ENCODE measurements at regions not wholly inside any gene's neighbourhood (a gene's known extent, or its start where the extent isn't known, plus 50 kb on each side); places are given as distances from the start of the nearest gene placed in this dataset.

GRCh38 chrX:33434256-33435092 lies 223.1 kb upstream of the DMD start:
- peak; percentile 77 for DNase-seq (ENCODE audit: low spot score)
- Histone ChIP-seq H3K9ac (no peak overlapping the region), H3K79me2 (ENCODE audit: low read depth) (no peaks in the 10 kb centered on the region), H3K27ac (no peak overlapping the region), H3K4me1 (no peaks in the 10 kb centered on the region), H3K9me3 (ENCODE audit: low read depth) (no peaks in the 10 kb centered on the region), H3K4me2 (no peak overlapping the region), H3K4me3 (no peak overlapping the region), H3K36me3 (no peaks in the 10 kb centered on the region), H4K20me1 (ENCODE audit: low read depth) (no peaks in the 10 kb centered on the region), H3K27me3 (no peaks in the 10 kb centered on the region), H2AFZ (replicated peaks) (peak overlapping the region; percentile 87), H3F3A (ENCODE audit: low read depth) (no peaks in the 10 kb centered on the region)
- Mint-ChIP-seq H3K4me1 (no peaks in the 10 kb centered on the region), H3K4me3 (no peak overlapping the region), H3K27ac (no peak overlapping the region), H3K9me3 (peaks cover 3% of the 10 kb centered on the region), H3K27me3 (ENCODE audit: insufficient read depth, low read depth) (no peaks in the 10 kb centered on the region), H3K36me3 (no peaks in the 10 kb centered on the region)
- TF ChIP-seq CTCF (IDR thresholded peaks at IDR 0.05) (peak; percentile 85), EZH2phosphoT487 (IDR thresholded peaks at IDR 0.05) (no peak), EZH2 (IDR thresholded peaks at IDR 0.05) (no peak)

GRCh38 chrX:33416273-33416805 lies 205.0 kb upstream of the DMD start:
- no peaks in the 10 kb centered on the region for H3K36me3 Mint-ChIP-seq
- no peak for DNase-seq (ENCODE audit: low spot score)
- TF ChIP-seq EZH2 (IDR thresholded peaks at IDR 0.05) (no peak), EZH2phosphoT487 (IDR thresholded peaks at IDR 0.05) (no peak), CTCF (IDR thresholded peaks at IDR 0.05) (no peak)
- Histone ChIP-seq H3K4me3 (no peak overlapping the region), H3K4me1 (no peaks in the 10 kb centered on the region), H3F3A (ENCODE audit: low read depth) (no peaks in the 10 kb centered on the region), H3K79me2 (ENCODE audit: low read depth) (no peaks in the 10 kb centered on the region), H3K27ac (no peak overlapping the region), H4K20me1 (ENCODE audit: low read depth) (no peaks in the 10 kb centered on the region), H3K27me3 (no peaks in the 10 kb centered on the region), H3K9ac (no peak overlapping the region), H3K36me3 (no peaks in the 10 kb centered on the region), H3K9me3 (ENCODE audit: low read depth) (no peaks in the 10 kb centered on the region), H3K4me2 (no peak overlapping the region), H2AFZ (replicated peaks) (no peak overlapping the region)
- H3K9me3 Mint-ChIP-seq = peaks cover 6% of the 10 kb centered on the region
- no peak overlapping the region for H3K27ac Mint-ChIP-seq
- no peaks in the 10 kb centered on the region for H3K4me1 Mint-ChIP-seq
- H3K27me3 Mint-ChIP-seq (ENCODE audit: insufficient read depth, low read depth) = no peaks in the 10 kb centered on the region
- H3K4me3 Mint-ChIP-seq = no peak overlapping the region

- Mint-ChIP-seq H3K27me3 (ENCODE audit: insufficient read depth, low read depth) (no peaks in the 10 kb centered on the region), H3K4me3 (no peak overlapping the region), H3K4me1 (no peaks in the 10 kb centered on the region), H3K9me3 (peaks cover 6% of the 10 kb centered on the region), H3K36me3 (no peaks in the 10 kb centered on the region), H3K27ac (no peak overlapping the region)
- H3K4me2 ChIP-seq = no peak overlapping the region
- H3K36me3 ChIP-seq = no peaks in the 10 kb centered on the region
- no peak overlapping the region for H3K9ac ChIP-seq
- no peaks in the 10 kb centered on the region for H3F3A ChIP-seq (ENCODE audit: low read depth)
- H3K79me2 ChIP-seq (ENCODE audit: low read depth) = no peaks in the 10 kb centered on the region
- H4K20me1 ChIP-seq (ENCODE audit: low read depth) = no peaks in the 10 kb centered on the region
- H2AFZ ChIP-seq (replicated peaks) = no peak overlapping the region
- no peak for DNase-seq (ENCODE audit: low spot score)
- H3K9me3 ChIP-seq (ENCODE audit: low read depth) = no peaks in the 10 kb centered on the region
- no peaks in the 10 kb centered on the region for H3K27me3 ChIP-seq
- H3K4me3 ChIP-seq = no peak overlapping the region
- H3K4me1 ChIP-seq = no peaks in the 10 kb centered on the region
- no peak for TF ChIP-seq CTCF (IDR thresholded peaks at IDR 0.05)
- no peak for TF ChIP-seq EZH2 (IDR thresholded peaks at IDR 0.05)
- TF ChIP-seq EZH2phosphoT487 (IDR thresholded peaks at IDR 0.05) = no peak
- H3K27ac ChIP-seq = no peak overlapping the region
Observed at GRCh38 chrX:33415459-33415858, 204.1 kb upstream of the DMD start.
